ENCODE measurements at regions not wholly inside any gene's neighbourhood (a gene's known extent, or its start where the extent isn't known, plus 50 kb on each side); places are given as distances from the start of the nearest gene placed in this dataset.

GRCh38 chr4:72954811-72955210 is 114.7 kb downstream of the COX18 start:
- TF ChIP-seq POLR2AphosphoS5 (IDR thresholded peaks at IDR 0.05; ENCODE audit: borderline replicate concordance, low read depth, low read length) (no peak), FOXP2 (optimal IDR thresholded peaks at IDR 0.05; ENCODE audit: control extremely low read depth, extremely low read length, insufficient read depth) (no peak), EZH2 (IDR thresholded peaks at IDR 0.05) (no peak)
- no peak for DNase-seq (ENCODE audit: low read depth, low spot score)

GRCh38 chr4:72953571-72953970 is 115.9 kb downstream of the COX18 start:
- DNase-seq (ENCODE audit: low read depth, low spot score): no peak
- Histone ChIP-seq H3K27ac (no peak overlapping the region), H3K4me3 (no peak overlapping the region), H3K36me3 (ENCODE audit: insufficient read depth, low read length) (no peaks in the 10 kb centered on the region), H3K9ac (ENCODE audit: insufficient read length) (no peak overlapping the region), H3K9me3 (ENCODE audit: low read depth, low read length) (no peaks in the 10 kb centered on the region)
- TF ChIP-seq FOXP2 (optimal IDR thresholded peaks at IDR 0.05; ENCODE audit: control extremely low read depth, extremely low read length, insufficient read depth) (no peak), EZH2 (IDR thresholded peaks at IDR 0.05) (no peak), POLR2AphosphoS5 (IDR thresholded peaks at IDR 0.05; ENCODE audit: borderline replicate concordance, low read depth, low read length) (no peak)

More at GRCh38 chr4:72954811-72955210, 114.7 kb downstream of the COX18 start:
- Histone ChIP-seq H3K9ac (ENCODE audit: insufficient read length) (no peak overlapping the region), H3K9me3 (ENCODE audit: low read depth, low read length) (no peaks in the 10 kb centered on the region), H3K36me3 (ENCODE audit: insufficient read depth, low read length) (no peaks in the 10 kb centered on the region), H3K4me3 (no peak overlapping the region), H3K27ac (no peak overlapping the region)

GRCh38 chr4:72951628-72952027 is 117.9 kb downstream of the COX18 start:
- Histone ChIP-seq H3K9me3 (ENCODE audit: low read depth, low read length) (no peaks in the 10 kb centered on the region), H3K9ac (ENCODE audit: insufficient read length) (no peak overlapping the region), H3K4me3 (no peak overlapping the region), H3K36me3 (ENCODE audit: insufficient read depth, low read length) (no peaks in the 10 kb centered on the region), H3K27ac (no peak overlapping the region)
- TF ChIP-seq POLR2AphosphoS5 (IDR thresholded peaks at IDR 0.05; ENCODE audit: borderline replicate concordance, low read depth, low read length) (no peak), FOXP2 (optimal IDR thresholded peaks at IDR 0.05; ENCODE audit: control extremely low read depth, extremely low read length, insufficient read depth) (no peak), EZH2 (IDR thresholded peaks at IDR 0.05) (no peak)
- DNase-seq (ENCODE audit: low read depth, low spot score): no peak

GRCh38 chr4:72951147-72951546 is 118.4 kb downstream of the COX18 start:
- TF ChIP-seq EZH2 (IDR thresholded peaks at IDR 0.05) (no peak), POLR2AphosphoS5 (IDR thresholded peaks at IDR 0.05; ENCODE audit: borderline replicate concordance, low read depth, low read length) (no peak), FOXP2 (optimal IDR thresholded peaks at IDR 0.05; ENCODE audit: control extremely low read depth, extremely low read length, insufficient read depth) (no peak)
- Histone ChIP-seq H3K36me3 (ENCODE audit: insufficient read depth, low read length) (no peaks in the 10 kb centered on the region), H3K9me3 (ENCODE audit: low read depth, low read length) (no peaks in the 10 kb centered on the region), H3K4me3 (no peak overlapping the region), H3K9ac (ENCODE audit: insufficient read length) (no peak overlapping the region), H3K27ac (no peak overlapping the region)
- DNase-seq (ENCODE audit: low read depth, low spot score): no peak

- H3K4me3 ChIP-seq: no peak overlapping the region
- H3K36me3 ChIP-seq (ENCODE audit: insufficient read depth, low read length): no peaks in the 10 kb centered on the region
- no peak for DNase-seq (ENCODE audit: low read depth, low spot score)
- H3K9me3 ChIP-seq (ENCODE audit: low read depth, low read length): no peaks in the 10 kb centered on the region
- no peak for TF ChIP-seq EZH2 (IDR thresholded peaks at IDR 0.05)
- TF ChIP-seq POLR2AphosphoS5 (IDR thresholded peaks at IDR 0.05; ENCODE audit: borderline replicate concordance, low read depth, low read length): no peak
- TF ChIP-seq FOXP2 (optimal IDR thresholded peaks at IDR 0.05; ENCODE audit: control extremely low read depth, extremely low read length, insufficient read depth): no peak
- no peak overlapping the region for H3K9ac ChIP-seq (ENCODE audit: insufficient read length)
- no peak overlapping the region for H3K27ac ChIP-seq
Measured at GRCh38 chr4:72948080-72948479, 121.4 kb downstream of the COX18 start.

- no peak overlapping the region for H3K4me3 ChIP-seq
Measured at GRCh38 chr4:72945719-72946336, 123.7 kb downstream of the COX18 start.

GRCh38 chr4:72942565-72942964 is 127.0 kb downstream of the COX18 start:
- H3K9ac ChIP-seq (ENCODE audit: insufficient read length): no peak overlapping the region
- no peak for DNase-seq (ENCODE audit: low read depth, low spot score)

More at GRCh38 chr4:72945719-72946336, 123.7 kb downstream of the COX18 start:
- no peaks in the 10 kb centered on the region for H3K9me3 ChIP-seq (ENCODE audit: low read depth, low read length)
- no peaks in the 10 kb centered on the region for H3K36me3 ChIP-seq (ENCODE audit: insufficient read depth, low read length)
- no peak for TF ChIP-seq FOXP2 (optimal IDR thresholded peaks at IDR 0.05; ENCODE audit: control extremely low read depth, extremely low read length, insufficient read depth)
- TF ChIP-seq POLR2AphosphoS5 (IDR thresholded peaks at IDR 0.05; ENCODE audit: borderline replicate concordance, low read depth, low read length): no peak
- TF ChIP-seq EZH2 (IDR thresholded peaks at IDR 0.05): no peak
- H3K27ac ChIP-seq: no peak overlapping the region
- no peak for DNase-seq (ENCODE audit: low read depth, low spot score)
- H3K9ac ChIP-seq (ENCODE audit: insufficient read length): no peak overlapping the region

GRCh38 chr4:72938516-72938915 is 131.0 kb downstream of the COX18 start:
- Histone ChIP-seq H3K4me3 (no peak overlapping the region), H3K9ac (ENCODE audit: insufficient read length) (no peak overlapping the region), H3K27ac (no peak overlapping the region), H3K9me3 (ENCODE audit: low read depth, low read length) (no peaks in the 10 kb centered on the region), H3K36me3 (ENCODE audit: insufficient read depth, low read length) (no peaks in the 10 kb centered on the region)
- TF ChIP-seq FOXP2 (optimal IDR thresholded peaks at IDR 0.05; ENCODE audit: control extremely low read depth, extremely low read length, insufficient read depth): no peak
- TF ChIP-seq POLR2AphosphoS5 (IDR thresholded peaks at IDR 0.05; ENCODE audit: borderline replicate concordance, low read depth, low read length): no peak
- no peak for TF ChIP-seq EZH2 (IDR thresholded peaks at IDR 0.05)
- DNase-seq (ENCODE audit: low read depth, low spot score): no peak

More at GRCh38 chr4:72942565-72942964, 127.0 kb downstream of the COX18 start:
- Histone ChIP-seq H3K4me3 (no peak overlapping the region), H3K27ac (no peak overlapping the region), H3K36me3 (ENCODE audit: insufficient read depth, low read length) (no peaks in the 10 kb centered on the region), H3K9me3 (ENCODE audit: low read depth, low read length) (no peaks in the 10 kb centered on the region)
- TF ChIP-seq EZH2 (IDR thresholded peaks at IDR 0.05) (no peak), POLR2AphosphoS5 (IDR thresholded peaks at IDR 0.05; ENCODE audit: borderline replicate concordance, low read depth, low read length) (no peak), FOXP2 (optimal IDR thresholded peaks at IDR 0.05; ENCODE audit: control extremely low read depth, extremely low read length, insufficient read depth) (no peak)

GRCh38 chr4:72935462-72935861 is 134.1 kb downstream of the COX18 start:
- TF ChIP-seq POLR2AphosphoS5 (IDR thresholded peaks at IDR 0.05; ENCODE audit: borderline replicate concordance, low read depth, low read length) (no peak), FOXP2 (optimal IDR thresholded peaks at IDR 0.05; ENCODE audit: control extremely low read depth, extremely low read length, insufficient read depth) (no peak), EZH2 (IDR thresholded peaks at IDR 0.05) (no peak)

More at GRCh38 chr4:72935462-72935861, 134.1 kb downstream of the COX18 start:
- no peak for DNase-seq (ENCODE audit: low read depth, low spot score)
- Histone ChIP-seq H3K9me3 (ENCODE audit: low read depth, low read length) (no peaks in the 10 kb centered on the region), H3K27ac (no peak overlapping the region), H3K36me3 (ENCODE audit: insufficient read depth, low read length) (no peaks in the 10 kb centered on the region), H3K9ac (ENCODE audit: insufficient read length) (no peak overlapping the region), H3K4me3 (no peak overlapping the region)

Data from SK-N-MC (cell line).